RWPE2 (cell line): ENCODE measurements at regions not wholly inside any gene's neighbourhood (a gene's known extent, or its start where the extent isn't known, plus 50 kb on each side); places are given as distances from the start of the nearest gene placed in this dataset.

Experiments used
- ATAC-seq: fragments of 200-7000 bp; cut with Tn5 transposase; 3 replicates; pipeline ENCODE4 v1.9.1; 2021; ENCODE audit warnings: low read depth
- DNase-seq: peaks from one replicate; pipeline ENCODE4 v3.0.0-alpha.2; 2020; ENCODE audit warnings: low spot score
- H3K27ac ChIP-seq: fragments of 450-650 bp; 2 replicates; pipeline ENCODE4 v1.5.1; 2017; ENCODE audit warnings: mild to moderate bottlenecking; ENCODE audit not compliant: poor library complexity, severe bottlenecking
- H3K27me3 ChIP-seq: fragments of 250-450 bp; sonication (Bioruptor Pico); 2 replicates; pipeline ENCODE4 v1.5.1; 2021; ENCODE audit warnings: mild to moderate bottlenecking, moderate library complexity; ENCODE audit not compliant: insufficient read depth, poor library complexity, severe bottlenecking
- H3K36me3 ChIP-seq: fragments of 250-450 bp; sonication (Bioruptor Pico); 2 replicates; pipeline ENCODE4 v1.5.1; 2020; ENCODE audit warnings: low read depth, mild to moderate bottlenecking, moderate library complexity
- H3K4me1 ChIP-seq: fragments of 250-450 bp; sonication (Bioruptor Pico); 2 replicates; pipeline ENCODE4 v1.5.1; 2021; ENCODE audit warnings: mild to moderate bottlenecking, moderate library complexity; ENCODE audit not compliant: insufficient read depth, poor library complexity, severe bottlenecking
- H3K4me3 ChIP-seq: fragments of 250-450 bp; sonication (Bioruptor Pico); 2 replicates; pipeline ENCODE4 v1.5.1; 2021; ENCODE audit warnings: mild to moderate bottlenecking, moderate library complexity; ENCODE audit not compliant: severe bottlenecking
- H3K9me3 ChIP-seq: fragments of 250-450 bp; sonication (Bioruptor Pico); 2 replicates; pipeline ENCODE4 v1.5.1; 2021; ENCODE audit warnings: mild to moderate bottlenecking, moderate library complexity; ENCODE audit not compliant: severe bottlenecking
- TF ChIP-seq, protein P1 (sequence below): fragments of 450-650 bp; IDR thresholded peaks from one replicate; pipeline ENCODE4 v1.5.1; 2017; ENCODE audit warnings: mild to moderate bottlenecking, moderate library complexity; ENCODE audit not compliant: poor library complexity, severe bottlenecking

DNA sequence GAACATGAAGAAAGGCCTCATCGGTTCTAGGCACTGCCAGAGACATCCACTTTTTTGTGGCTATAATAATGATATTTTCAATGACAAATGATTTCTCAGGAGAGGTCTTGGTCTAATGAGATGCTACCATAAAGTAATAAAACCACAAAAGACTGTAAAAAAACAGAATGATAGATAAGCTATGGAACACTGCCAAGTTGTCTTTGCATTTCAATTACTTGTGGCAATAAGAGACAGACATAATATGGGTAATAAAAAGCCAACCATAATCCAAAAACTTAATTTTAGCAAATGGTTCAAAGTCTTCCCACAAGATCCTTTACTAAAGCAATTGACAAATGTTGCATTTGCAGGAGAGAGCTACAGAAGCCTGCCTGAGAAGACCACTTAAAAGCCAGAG, 292.5 kb downstream of the ATPSCKMT start:
- Histone ChIP-seq H3K27ac (no peak overlapping the region), H3K4me1 (peaks cover 7% of the 10 kb centered on the region)
- TF ChIP-seq, protein P1, sequence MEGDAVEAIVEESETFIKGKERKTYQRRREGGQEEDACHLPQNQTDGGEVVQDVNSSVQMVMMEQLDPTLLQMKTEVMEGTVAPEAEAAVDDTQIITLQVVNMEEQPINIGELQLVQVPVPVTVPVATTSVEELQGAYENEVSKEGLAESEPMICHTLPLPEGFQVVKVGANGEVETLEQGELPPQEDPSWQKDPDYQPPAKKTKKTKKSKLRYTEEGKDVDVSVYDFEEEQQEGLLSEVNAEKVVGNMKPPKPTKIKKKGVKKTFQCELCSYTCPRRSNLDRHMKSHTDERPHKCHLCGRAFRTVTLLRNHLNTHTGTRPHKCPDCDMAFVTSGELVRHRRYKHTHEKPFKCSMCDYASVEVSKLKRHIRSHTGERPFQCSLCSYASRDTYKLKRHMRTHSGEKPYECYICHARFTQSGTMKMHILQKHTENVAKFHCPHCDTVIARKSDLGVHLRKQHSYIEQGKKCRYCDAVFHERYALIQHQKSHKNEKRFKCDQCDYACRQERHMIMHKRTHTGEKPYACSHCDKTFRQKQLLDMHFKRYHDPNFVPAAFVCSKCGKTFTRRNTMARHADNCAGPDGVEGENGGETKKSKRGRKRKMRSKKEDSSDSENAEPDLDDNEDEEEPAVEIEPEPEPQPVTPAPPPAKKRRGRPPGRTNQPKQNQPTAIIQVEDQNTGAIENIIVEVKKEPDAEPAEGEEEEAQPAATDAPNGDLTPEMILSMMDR: no peak

DNA sequence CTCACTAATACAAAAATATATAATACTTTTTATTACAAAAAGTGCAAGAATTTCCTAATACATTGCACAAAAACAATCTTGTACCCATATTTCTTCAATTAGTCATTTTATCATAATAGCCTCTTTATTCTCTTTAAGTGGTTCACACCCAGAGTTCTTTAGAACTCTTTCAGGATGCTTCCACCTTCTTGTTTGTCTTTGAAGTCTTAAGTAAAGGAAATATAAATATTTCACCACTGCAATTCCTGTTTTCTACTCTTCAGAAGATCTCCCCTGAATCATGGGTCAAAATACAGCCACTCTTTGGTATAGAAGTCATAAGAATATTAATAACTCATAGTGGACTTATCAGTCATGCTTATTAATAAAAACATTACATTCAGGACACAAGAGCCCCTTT, 293.0 kb downstream of the ATPSCKMT start:
- TF ChIP-seq, protein P1: no peak
- no peak overlapping the region for H3K27ac ChIP-seq
- H3K4me3 ChIP-seq: no peak overlapping the region
- H3K9me3 ChIP-seq: no peaks in the 10 kb centered on the region
- peaks cover 7% of the 10 kb centered on the region for H3K4me1 ChIP-seq
- no peaks in the 10 kb centered on the region for H3K36me3 ChIP-seq
- ATAC-seq (peak; percentile 68), DNase-seq (no peak)
- no peaks in the 10 kb centered on the region for H3K27me3 ChIP-seq

More for the DNA sequence above, 292.5 kb downstream of the ATPSCKMT start:
- Histone ChIP-seq H3K36me3 (no peaks in the 10 kb centered on the region), H3K9me3 (no peaks in the 10 kb centered on the region), H3K27me3 (no peaks in the 10 kb centered on the region), H3K4me3 (no peak overlapping the region)
- ATAC-seq: no peak
- no peak for DNase-seq

DNA sequence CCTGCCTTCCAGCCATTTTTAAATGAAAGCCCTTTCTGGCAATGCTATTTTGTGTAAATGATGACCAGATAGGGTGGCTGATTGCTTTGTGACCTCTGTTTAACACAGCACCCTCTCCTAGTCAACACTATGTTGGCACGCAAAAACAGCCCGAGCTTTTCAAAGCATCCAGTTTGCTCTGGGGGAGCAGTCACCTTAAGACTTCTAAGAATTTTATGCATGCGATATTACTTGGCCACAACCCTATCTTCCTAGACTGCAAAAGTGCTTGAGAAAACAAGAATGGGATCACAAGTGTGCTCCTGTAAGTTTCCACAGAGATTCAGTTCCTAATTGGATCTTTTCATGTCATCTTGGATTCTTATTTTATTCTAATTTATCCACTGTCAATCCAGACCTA, 294.1 kb downstream of the ATPSCKMT start:
- DNase-seq: no peak
- H3K4me3 ChIP-seq: no peak overlapping the region
- H3K4me1 ChIP-seq: peaks cover 7% of the 10 kb centered on the region
- TF ChIP-seq, protein P1: no peak
- no peaks in the 10 kb centered on the region for H3K27me3 ChIP-seq
- no peaks in the 10 kb centered on the region for H3K36me3 ChIP-seq
- no peaks in the 10 kb centered on the region for H3K9me3 ChIP-seq
- H3K27ac ChIP-seq: no peak overlapping the region
- ATAC-seq: no peak

DNA sequence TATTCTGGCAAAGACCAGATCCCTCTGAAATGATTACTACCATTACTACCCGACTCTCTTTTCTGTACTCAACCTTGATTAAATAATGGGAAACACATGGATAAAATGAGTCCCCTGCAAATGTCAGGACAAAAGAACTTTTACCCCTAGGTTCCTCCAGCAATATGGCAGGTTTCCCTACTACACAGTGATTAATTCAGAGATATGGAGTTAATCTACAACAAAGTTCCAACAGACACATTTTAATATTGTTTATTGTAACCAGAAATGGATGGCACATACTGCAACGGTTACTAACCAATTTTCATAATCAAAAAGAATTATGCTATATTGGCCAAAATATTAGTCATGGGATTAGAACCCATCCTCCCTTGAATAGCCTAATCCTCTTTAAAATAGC, 294.8 kb downstream of the ATPSCKMT start:
- Histone ChIP-seq H3K4me3 (no peak overlapping the region), H3K9me3 (no peaks in the 10 kb centered on the region), H3K36me3 (no peaks in the 10 kb centered on the region), H3K27me3 (no peaks in the 10 kb centered on the region), H3K4me1 (peaks cover 7% of the 10 kb centered on the region), H3K27ac (no peak overlapping the region)
- ATAC-seq (no peak), DNase-seq (no peak)
- TF ChIP-seq, protein P1: no peak

DNA sequence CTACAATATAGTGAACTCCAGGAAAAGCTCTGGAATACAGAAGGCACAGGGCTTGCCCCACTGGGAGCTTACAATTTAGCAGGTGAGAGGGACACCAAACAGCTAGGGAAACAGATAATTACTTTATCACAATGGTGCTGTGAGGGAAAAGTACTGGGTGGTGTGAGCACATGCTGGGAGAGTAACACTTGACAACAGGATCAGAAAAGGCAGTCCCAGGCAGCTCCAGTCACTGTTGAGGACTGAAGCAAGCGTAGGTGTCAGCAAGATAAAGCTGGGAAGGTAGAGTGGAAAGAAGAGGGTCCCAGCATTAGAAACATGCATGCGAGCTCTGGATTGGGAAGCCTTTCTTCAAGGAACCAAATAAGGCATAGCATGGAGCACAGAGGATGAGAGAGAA, 296.0 kb downstream of the ATPSCKMT start:
- no peaks in the 10 kb centered on the region for H3K36me3 ChIP-seq
- H3K4me1 ChIP-seq: peaks cover 7% of the 10 kb centered on the region
- no peaks in the 10 kb centered on the region for H3K9me3 ChIP-seq
- DNase-seq: no peak
- no peak for ATAC-seq
- no peaks in the 10 kb centered on the region for H3K27me3 ChIP-seq
- H3K4me3 ChIP-seq: no peak overlapping the region
- TF ChIP-seq, protein P1: no peak
- no peak overlapping the region for H3K27ac ChIP-seq
